PC-3 (cell line): ENCODE measurements at regions not wholly inside any gene's neighbourhood (a gene's known extent, or its start where the extent isn't known, plus 50 kb on each side); places are given as distances from the start of the nearest gene placed in this dataset.

Experiments
- CTCF ChIP-seq: fragments of 300-600 bp; sonication (generic); conservative IDR thresholded peaks from 2 replicates; pipeline ENCODE4 v1.5.1; 2017; ENCODE audit warnings: antibody characterized with exemption, low read depth, mild to moderate bottlenecking, low read length
- EZH2 ChIP-seq: fragments of 300-600 bp; sonication (generic); IDR thresholded peaks from one replicate; pipeline ENCODE4 v1.6.1; 2017; ENCODE audit warnings: antibody characterized with exemption, mild to moderate bottlenecking, low read length; ENCODE audit not compliant: unreplicated experiment
- EZH2phosphoT487 ChIP-seq: fragments of 300-600 bp; sonication (generic); IDR thresholded peaks from 2 replicates; pipeline ENCODE4 v1.6.1; 2018; ENCODE audit warnings: mild to moderate bottlenecking, antibody characterized with exemption, low read length, borderline replicate concordance

GRCh38 chr10:8794860-8795259 is 740.4 kb downstream of the GATA3 start:
- no peak for TF ChIP-seq CTCF
- no peak for TF ChIP-seq EZH2
- no peak for TF ChIP-seq EZH2phosphoT487
